ENCODE measurements at regions not wholly inside any gene's neighbourhood (a gene's known extent, or its start where the extent isn't known, plus 50 kb on each side); places are given as distances from the start of the nearest gene placed in this dataset.

GRCh38 chr4:119763386-119763785, 134.8 kb upstream of the PDE5A start:
- Mint-ChIP-seq H3K9me3 (no peaks in the 10 kb centered on the region), H3K27me3 (peaks cover 6% of the 10 kb centered on the region), H3K4me1 (ENCODE audit: low read depth) (no peaks in the 10 kb centered on the region), H3K27ac (no peak overlapping the region), H3K4me3 (no peak overlapping the region), H3K36me3 (ENCODE audit: low read depth) (no peaks in the 10 kb centered on the region)
- DNase-seq: no peak
- no peaks in the 10 kb centered on the region for H3K4me1 ChIP-seq (ENCODE audit: insufficient read depth, low read length)
- no peak for TF ChIP-seq CTCF (IDR thresholded peaks at IDR 0.05)
- H3K4me3 ChIP-seq (ENCODE audit: low read length): no peak overlapping the region
- H3K9me3 ChIP-seq (ENCODE audit: control insufficient read depth in 1 of 2, insufficient read depth in 1 of 2, low read length in 2 of 2): no peaks in the 10 kb centered on the region
- no peak for ATAC-seq (ENCODE audit: poor library complexity)
- no peak overlapping the region for H3K27ac ChIP-seq (ENCODE audit: low read depth in 1 of 2, low read length in 2 of 2)
- H3K36me3 ChIP-seq (ENCODE audit: insufficient read depth, low read length): no peaks in the 10 kb centered on the region
- H3K27me3 ChIP-seq (ENCODE audit: control insufficient read depth in 1 of 2, insufficient read depth in 2 of 2, low read length in 2 of 2): peaks cover 0 to 3% of the 10 kb centered on the region in 2 experiments
- intact Hi-C loops (cut with DNase I, micrococcal nuclease): no loop called here
- POLR2A ChIA-PET: no interaction called here
- CTCF ChIA-PET: no interaction called here

- no peaks in the 10 kb centered on the region for H3K36me3 ChIP-seq (ENCODE audit: insufficient read depth, low read length)
Observed at GRCh38 chr4:119755599-119755998, 127.0 kb upstream of the PDE5A start.

GRCh38 chr4:119752936-119753335, 124.3 kb upstream of the PDE5A start:
- no peak overlapping the region for H3K27ac Mint-ChIP-seq
- H3K27me3 Mint-ChIP-seq: peaks cover 15% of the 10 kb centered on the region
- Histone ChIP-seq H3K27me3 (ENCODE audit: control insufficient read depth in 1 of 2, insufficient read depth in 2 of 2, low read length in 2 of 2) (no peaks in the 10 kb centered on the region), H3K27ac (ENCODE audit: low read depth in 1 of 2, low read length in 2 of 2) (no peak overlapping the region), H3K36me3 (ENCODE audit: insufficient read depth, low read length) (no peaks in the 10 kb centered on the region), H3K4me3 (ENCODE audit: low read length) (no peak overlapping the region), H3K4me1 (ENCODE audit: insufficient read depth, low read length) (no peaks in the 10 kb centered on the region), H3K9me3 (ENCODE audit: control insufficient read depth in 1 of 2, insufficient read depth in 1 of 2, low read length in 2 of 2) (no peaks in the 10 kb centered on the region)
- intact Hi-C loops (cut with DNase I, micrococcal nuclease): no loop called here
- ChIA-PET POLR2A (no interaction called here), CTCF (no interaction called here)
- DNase-seq (no peak), ATAC-seq (ENCODE audit: poor library complexity) (no peak)
- no peaks in the 10 kb centered on the region for H3K36me3 Mint-ChIP-seq (ENCODE audit: low read depth)
- no peak for TF ChIP-seq CTCF (IDR thresholded peaks at IDR 0.05)
- no peaks in the 10 kb centered on the region for H3K9me3 Mint-ChIP-seq
- H3K4me3 Mint-ChIP-seq: no peak overlapping the region
- H3K4me1 Mint-ChIP-seq (ENCODE audit: low read depth): no peaks in the 10 kb centered on the region

More at GRCh38 chr4:119755599-119755998, 127.0 kb upstream of the PDE5A start:
- H3K27ac Mint-ChIP-seq: no peak overlapping the region
- Histone ChIP-seq H3K27ac (ENCODE audit: low read depth in 1 of 2, low read length in 2 of 2) (no peak overlapping the region), H3K27me3 (ENCODE audit: control insufficient read depth in 1 of 2, insufficient read depth in 2 of 2, low read length in 2 of 2) (no peaks in the 10 kb centered on the region), H3K4me3 (ENCODE audit: low read length) (no peak overlapping the region), H3K9me3 (ENCODE audit: control insufficient read depth in 1 of 2, insufficient read depth in 1 of 2, low read length in 2 of 2) (no peaks in the 10 kb centered on the region), H3K4me1 (ENCODE audit: insufficient read depth, low read length) (no peaks in the 10 kb centered on the region)
- ChIA-PET POLR2A (no interaction called here), CTCF (no interaction called here)
- H3K4me1 Mint-ChIP-seq (ENCODE audit: low read depth): no peaks in the 10 kb centered on the region
- ATAC-seq (ENCODE audit: poor library complexity): no peak
- H3K36me3 Mint-ChIP-seq (ENCODE audit: low read depth): no peaks in the 10 kb centered on the region
- no peak for DNase-seq
- intact Hi-C loops (cut with DNase I, micrococcal nuclease): no loop called here
- peaks cover 21% of the 10 kb centered on the region for H3K27me3 Mint-ChIP-seq
- H3K9me3 Mint-ChIP-seq: no peaks in the 10 kb centered on the region
- no peak overlapping the region for H3K4me3 Mint-ChIP-seq
- TF ChIP-seq CTCF (IDR thresholded peaks at IDR 0.05): no peak
